ENCODE measurements at regions not wholly inside any gene's neighbourhood (a gene's known extent, or its start where the extent isn't known, plus 50 kb on each side); places are given as distances from the start of the nearest gene placed in this dataset.

DNA sequence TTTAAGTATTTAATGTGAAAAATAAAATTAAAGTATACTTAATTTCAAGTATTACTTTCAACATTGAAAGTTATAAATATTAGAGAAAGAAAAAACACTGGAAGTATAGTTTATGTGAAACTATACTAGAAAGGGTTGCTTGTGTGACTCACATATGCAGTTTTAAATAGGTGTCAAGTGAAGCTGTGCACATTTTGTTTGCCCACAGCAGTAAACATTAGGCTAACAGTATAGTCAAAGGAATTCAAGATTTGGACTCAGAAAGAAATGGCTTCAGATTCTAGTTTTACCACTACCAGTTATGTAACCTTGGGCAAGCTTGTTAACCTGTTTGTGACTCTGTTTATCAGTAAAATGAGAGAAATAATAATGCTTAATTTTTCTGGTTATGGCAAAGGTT is 148.2 kb downstream of the FAM47B start:
- no peak for DNase-seq (ENCODE audit: low spot score, unreplicated experiment)
- Mint-ChIP-seq H3K4me1 (ENCODE audit: low read depth) (no peaks in the 10 kb centered on the region), H3K36me3 (ENCODE audit: insufficient read depth) (no peaks in the 10 kb centered on the region), H3K9me3 (ENCODE audit: low read depth) (peaks cover 17% of the 10 kb centered on the region), H3K4me3 (ENCODE audit: low read depth) (no peak overlapping the region), H3K27ac (no peak overlapping the region), H3K27me3 (no peaks in the 10 kb centered on the region)
- TF ChIP-seq, protein P1, sequence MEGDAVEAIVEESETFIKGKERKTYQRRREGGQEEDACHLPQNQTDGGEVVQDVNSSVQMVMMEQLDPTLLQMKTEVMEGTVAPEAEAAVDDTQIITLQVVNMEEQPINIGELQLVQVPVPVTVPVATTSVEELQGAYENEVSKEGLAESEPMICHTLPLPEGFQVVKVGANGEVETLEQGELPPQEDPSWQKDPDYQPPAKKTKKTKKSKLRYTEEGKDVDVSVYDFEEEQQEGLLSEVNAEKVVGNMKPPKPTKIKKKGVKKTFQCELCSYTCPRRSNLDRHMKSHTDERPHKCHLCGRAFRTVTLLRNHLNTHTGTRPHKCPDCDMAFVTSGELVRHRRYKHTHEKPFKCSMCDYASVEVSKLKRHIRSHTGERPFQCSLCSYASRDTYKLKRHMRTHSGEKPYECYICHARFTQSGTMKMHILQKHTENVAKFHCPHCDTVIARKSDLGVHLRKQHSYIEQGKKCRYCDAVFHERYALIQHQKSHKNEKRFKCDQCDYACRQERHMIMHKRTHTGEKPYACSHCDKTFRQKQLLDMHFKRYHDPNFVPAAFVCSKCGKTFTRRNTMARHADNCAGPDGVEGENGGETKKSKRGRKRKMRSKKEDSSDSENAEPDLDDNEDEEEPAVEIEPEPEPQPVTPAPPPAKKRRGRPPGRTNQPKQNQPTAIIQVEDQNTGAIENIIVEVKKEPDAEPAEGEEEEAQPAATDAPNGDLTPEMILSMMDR (IDR thresholded peaks at IDR 0.05; ENCODE audit: unreplicated experiment) = no peak

- Mint-ChIP-seq H3K9me3 (ENCODE audit: low read depth) (peaks cover 18% of the 10 kb centered on the region), H3K27me3 (no peaks in the 10 kb centered on the region), H3K4me1 (ENCODE audit: low read depth) (no peaks in the 10 kb centered on the region), H3K27ac (no peak overlapping the region), H3K4me3 (ENCODE audit: low read depth) (no peak overlapping the region), H3K36me3 (ENCODE audit: insufficient read depth) (no peaks in the 10 kb centered on the region)
- no peak for DNase-seq (ENCODE audit: low spot score, unreplicated experiment)
- TF ChIP-seq, protein P1 (IDR thresholded peaks at IDR 0.05; ENCODE audit: unreplicated experiment) = no peak
Measured at GRCh38 chrX:35098419-35098818, 155.8 kb downstream of the FAM47B start.

DNA sequence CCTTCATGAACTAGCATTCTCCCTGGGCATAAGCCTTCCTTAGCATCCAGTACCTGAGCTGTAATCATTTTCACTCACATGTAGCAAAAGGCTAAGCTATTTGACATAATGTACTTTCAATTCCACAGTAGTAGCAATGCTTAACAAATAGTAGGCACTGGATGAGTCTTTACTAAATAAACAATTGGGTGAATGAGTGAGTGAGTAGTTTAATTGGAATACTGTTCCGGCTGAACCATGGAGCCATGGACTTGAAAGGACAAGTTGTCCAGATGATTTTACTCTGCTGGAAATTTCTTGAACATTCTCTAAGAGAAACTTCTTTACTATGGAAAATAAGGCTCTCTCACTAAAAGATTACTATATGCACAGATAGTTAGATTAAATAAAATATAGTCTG is 159.3 kb downstream of the FAM47B start:
- H3K4me3 Mint-ChIP-seq (ENCODE audit: low read depth) = no peak overlapping the region
- H3K27me3 Mint-ChIP-seq = no peaks in the 10 kb centered on the region
- H3K36me3 Mint-ChIP-seq (ENCODE audit: insufficient read depth) = no peaks in the 10 kb centered on the region
- no peak for DNase-seq (ENCODE audit: low spot score, unreplicated experiment)
- TF ChIP-seq, protein P1 (IDR thresholded peaks at IDR 0.05; ENCODE audit: unreplicated experiment) = no peak
- H3K4me1 Mint-ChIP-seq (ENCODE audit: low read depth) = no peaks in the 10 kb centered on the region
- H3K27ac Mint-ChIP-seq = no peak overlapping the region
- peaks cover 21% of the 10 kb centered on the region for H3K9me3 Mint-ChIP-seq (ENCODE audit: low read depth)

DNA sequence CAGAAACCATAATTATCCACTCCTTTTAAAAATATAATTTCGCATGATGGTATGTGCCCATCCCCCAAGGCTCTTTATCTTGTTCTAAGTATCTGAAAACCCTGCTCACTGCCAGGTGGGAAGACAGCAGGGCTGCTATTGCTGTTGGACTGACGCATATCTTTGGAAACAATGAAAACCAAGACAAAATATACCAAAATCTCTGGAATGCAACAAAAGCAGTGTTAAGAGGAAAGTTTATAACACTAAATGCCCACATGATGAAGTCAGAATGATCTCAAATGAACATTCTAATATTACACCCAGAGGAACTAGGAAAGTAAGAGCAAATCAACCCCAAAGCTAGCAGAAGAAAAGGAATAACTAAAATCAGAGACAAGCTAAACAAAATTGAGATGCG is 162.0 kb downstream of the FAM47B start:
- Mint-ChIP-seq H3K27ac (no peak overlapping the region), H3K36me3 (ENCODE audit: insufficient read depth) (no peaks in the 10 kb centered on the region), H3K9me3 (ENCODE audit: low read depth) (peaks cover 37% of the 10 kb centered on the region), H3K27me3 (no peaks in the 10 kb centered on the region), H3K4me1 (ENCODE audit: low read depth) (no peaks in the 10 kb centered on the region), H3K4me3 (ENCODE audit: low read depth) (no peak overlapping the region)
- DNase-seq (ENCODE audit: low spot score, unreplicated experiment) = no peak
- TF ChIP-seq, protein P1 (IDR thresholded peaks at IDR 0.05; ENCODE audit: unreplicated experiment) = no peak

DNA sequence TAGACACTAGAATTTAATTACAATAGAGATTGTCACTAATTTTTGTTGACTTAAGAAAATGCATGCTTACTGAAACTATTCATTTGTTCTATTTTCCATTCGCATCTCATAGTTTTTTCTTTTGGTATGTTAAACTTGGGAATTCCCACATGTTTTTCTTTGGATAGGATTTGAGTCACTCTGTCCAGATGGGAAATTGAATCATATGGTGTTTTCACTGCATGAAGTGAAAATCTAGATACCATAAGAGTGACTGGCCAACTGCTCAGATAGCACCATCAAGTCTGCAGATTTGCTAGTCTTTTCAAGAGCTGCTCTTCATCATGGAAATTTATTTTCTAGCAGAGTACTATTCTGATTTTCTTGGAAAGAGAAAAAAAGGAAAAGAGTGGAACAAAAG is 172.6 kb downstream of the FAM47B start:
- H3K27me3 Mint-ChIP-seq = no peaks in the 10 kb centered on the region
- DNase-seq (ENCODE audit: low spot score, unreplicated experiment) = no peak
- H3K27ac Mint-ChIP-seq = no peak overlapping the region
- H3K4me1 Mint-ChIP-seq (ENCODE audit: low read depth) = no peaks in the 10 kb centered on the region
- TF ChIP-seq, protein P1 (IDR thresholded peaks at IDR 0.05; ENCODE audit: unreplicated experiment) = no peak
- peaks cover 33% of the 10 kb centered on the region for H3K9me3 Mint-ChIP-seq (ENCODE audit: low read depth)
- no peak overlapping the region for H3K4me3 Mint-ChIP-seq (ENCODE audit: low read depth)
- no peaks in the 10 kb centered on the region for H3K36me3 Mint-ChIP-seq (ENCODE audit: insufficient read depth)
